Kidney epithelial cell (primary cell): ENCODE measurements at regions not wholly inside any gene's neighbourhood (a gene's known extent, or its start where the extent isn't known, plus 50 kb on each side); places are given as distances from the start of the nearest gene placed in this dataset.

ENCODE experiments used
- DNase-seq: peaks from one replicate; pipeline ENCODE4 v3.0.0-alpha.2; 2010; ENCODE audit warnings: low read depth
- H3K27me3 ChIP-seq: 2 replicates; pipeline ENCODE4 v1.6.0; 2011; ENCODE audit warnings: low read length; ENCODE audit not compliant: control insufficient read depth, insufficient read depth
- H3K36me3 ChIP-seq: 2 replicates; pipeline ENCODE4 v1.5.1; 2011; ENCODE audit warnings: low read length; ENCODE audit not compliant: control insufficient read depth, insufficient read depth
- H3K4me3 ChIP-seq: 2 replicates; pipeline ENCODE4 v1.5.1; 2011; ENCODE audit warnings: low read depth, mild to moderate bottlenecking, control low read depth, low read length
- CTCF ChIP-seq: IDR thresholded peaks from 2 replicates; pipeline ENCODE4 v1.5.1; 2011; ENCODE audit warnings: mild to moderate bottlenecking, moderate library complexity, low read length, control low read depth, inconsistent platforms; ENCODE audit not compliant: insufficient read depth, poor library complexity, severe bottlenecking

- DNase-seq: no peak
- no peak for TF ChIP-seq CTCF
Measured at GRCh38 chr2:9762164-9762563, 81.1 kb upstream of the TAF1B start.

GRCh38 chr2:9762941-9763340 lies 80.3 kb upstream of the TAF1B start:
- no peak for TF ChIP-seq CTCF
- no peak for DNase-seq
- Histone ChIP-seq H3K36me3 (no peaks in the 10 kb centered on the region), H3K4me3 (no peak overlapping the region), H3K27me3 (no peaks in the 10 kb centered on the region)

More at GRCh38 chr2:9762164-9762563, 81.1 kb upstream of the TAF1B start:
- Histone ChIP-seq H3K36me3 (no peaks in the 10 kb centered on the region), H3K4me3 (no peak overlapping the region), H3K27me3 (no peaks in the 10 kb centered on the region)

GRCh38 chr2:9763356-9764152 lies 79.7 kb upstream of the TAF1B start:
- no peak for DNase-seq
- Histone ChIP-seq H3K36me3 (no peaks in the 10 kb centered on the region), H3K27me3 (no peaks in the 10 kb centered on the region), H3K4me3 (no peak overlapping the region)
- no peak for TF ChIP-seq CTCF

DNA sequence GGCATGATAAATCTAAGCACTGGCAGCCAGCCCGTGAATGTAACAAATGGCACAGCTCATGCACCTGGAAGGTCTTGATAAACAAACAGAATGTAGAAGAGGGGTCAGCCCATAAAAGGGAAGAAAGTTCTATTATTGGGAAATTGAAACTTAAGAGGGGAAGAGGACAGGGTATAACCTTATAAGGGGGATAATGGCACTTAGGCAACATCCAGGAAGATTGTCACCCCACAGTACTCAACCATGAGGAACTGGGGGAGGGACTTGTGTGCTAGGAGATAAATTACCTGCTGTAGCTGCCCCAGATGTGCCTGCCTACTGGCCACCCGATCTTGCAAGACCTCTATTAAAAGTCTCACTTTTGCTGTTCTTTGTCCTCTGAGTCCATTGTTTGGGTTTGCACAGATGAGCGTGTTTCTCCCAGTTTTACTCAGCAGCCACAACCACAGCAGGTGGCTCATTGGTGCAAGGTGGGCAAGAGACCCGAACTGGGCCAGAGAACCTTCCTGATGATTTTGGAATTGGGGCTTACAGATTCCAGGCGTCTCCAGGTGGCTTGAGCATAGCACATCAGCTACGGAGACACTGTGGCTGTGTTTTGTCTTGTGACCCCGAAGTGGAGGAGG lies 79.0 kb upstream of the TAF1B start:
- no peak for DNase-seq
- H3K4me3 ChIP-seq: no peak overlapping the region
- H3K36me3 ChIP-seq: no peaks in the 10 kb centered on the region
- TF ChIP-seq CTCF: no peak
- H3K27me3 ChIP-seq: no peaks in the 10 kb centered on the region

DNA sequence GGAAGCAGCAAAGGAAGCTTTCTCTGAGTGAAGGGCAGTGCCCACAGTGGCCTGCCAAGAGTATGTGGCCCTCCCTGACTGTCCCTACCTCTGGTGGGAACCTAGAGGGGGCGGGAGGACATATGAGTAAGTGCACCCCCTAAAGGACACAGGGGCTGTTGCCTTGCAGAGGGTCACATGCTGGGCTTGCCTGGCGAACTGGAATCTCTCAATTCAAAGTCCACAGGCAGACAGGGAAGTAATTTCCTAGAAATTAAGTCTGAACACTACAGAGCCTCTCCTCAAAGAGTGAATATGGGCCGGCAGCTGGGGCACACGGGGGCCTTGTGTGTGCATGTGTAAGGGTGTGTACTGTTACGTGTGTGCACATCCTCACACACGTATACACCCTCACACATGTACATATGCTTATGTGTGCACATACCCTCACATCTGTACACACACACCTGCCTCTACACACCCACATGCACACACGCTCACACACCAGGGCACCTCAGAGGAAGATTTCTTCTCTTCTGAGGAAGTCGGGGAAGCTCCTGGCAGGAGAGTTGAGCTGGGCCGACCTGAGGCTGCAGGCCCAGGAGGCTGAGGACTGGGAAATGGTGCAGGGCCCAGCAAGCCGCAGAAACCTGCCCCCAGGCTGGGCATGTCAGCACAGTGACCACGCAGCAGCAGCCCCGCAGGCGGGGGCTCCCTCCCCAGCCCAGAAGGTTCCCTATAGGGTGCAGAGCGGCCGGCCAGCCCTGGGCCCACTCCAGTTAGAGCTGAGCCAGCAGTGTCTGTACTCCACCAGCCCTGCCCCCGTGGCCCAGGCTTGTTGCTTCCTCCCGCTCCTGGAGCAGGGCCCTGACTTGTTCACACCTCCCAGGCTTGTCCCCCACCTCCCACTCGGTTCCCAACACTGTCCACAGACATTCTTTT lies 77.4 kb upstream of the TAF1B start:
- no peaks in the 10 kb centered on the region for H3K36me3 ChIP-seq
- H3K4me3 ChIP-seq: no peak overlapping the region
- H3K27me3 ChIP-seq: no peaks in the 10 kb centered on the region
- TF ChIP-seq CTCF: no peak
- no peak for DNase-seq
